Hepatocyte (in vitro differentiated cells): ENCODE measurements at regions not wholly inside any gene's neighbourhood (a gene's known extent, or its start where the extent isn't known, plus 50 kb on each side); places are given as distances from the start of the nearest gene placed in this dataset.

ENCODE experiments used
- EZH2phosphoT487 ChIP-seq: fragments of 200-600 bp; sonication (generic); IDR thresholded peaks from one replicate; pipeline ENCODE4 v1.6.1; 2018; ENCODE audit warnings: antibody characterized with exemption, mild to moderate bottlenecking, low read depth, moderate library complexity; ENCODE audit not compliant: unreplicated experiment, severe bottlenecking
- TF ChIP-seq, protein P1 (sequence below): fragments of 200-600 bp; sonication (generic); IDR thresholded peaks from 2 replicates; pipeline ENCODE4 v1.5.1; 2016; ENCODE audit warnings: antibody characterized with exemption, mild to moderate bottlenecking; ENCODE audit not compliant: poor library complexity

DNA sequence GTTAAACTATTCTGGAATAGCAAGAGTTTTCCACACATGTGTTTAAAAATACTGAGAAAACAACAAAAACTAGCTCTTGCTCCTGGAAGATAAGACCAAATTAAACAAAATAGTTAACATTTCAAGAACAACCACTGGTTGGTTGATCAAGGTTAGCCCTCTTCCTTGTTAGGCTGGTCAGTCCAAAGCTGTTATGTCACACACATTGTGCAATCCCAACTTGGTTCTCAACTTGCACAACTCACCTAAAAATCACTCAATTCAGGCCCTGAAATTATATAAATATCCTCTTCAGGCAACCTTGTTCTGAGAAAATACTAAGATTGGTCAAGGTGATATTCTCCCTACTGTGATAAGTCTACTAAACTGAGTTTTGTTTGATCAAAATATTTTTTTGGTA, 169.7 kb upstream of the LRP1B start:
- TF ChIP-seq, protein P1, sequence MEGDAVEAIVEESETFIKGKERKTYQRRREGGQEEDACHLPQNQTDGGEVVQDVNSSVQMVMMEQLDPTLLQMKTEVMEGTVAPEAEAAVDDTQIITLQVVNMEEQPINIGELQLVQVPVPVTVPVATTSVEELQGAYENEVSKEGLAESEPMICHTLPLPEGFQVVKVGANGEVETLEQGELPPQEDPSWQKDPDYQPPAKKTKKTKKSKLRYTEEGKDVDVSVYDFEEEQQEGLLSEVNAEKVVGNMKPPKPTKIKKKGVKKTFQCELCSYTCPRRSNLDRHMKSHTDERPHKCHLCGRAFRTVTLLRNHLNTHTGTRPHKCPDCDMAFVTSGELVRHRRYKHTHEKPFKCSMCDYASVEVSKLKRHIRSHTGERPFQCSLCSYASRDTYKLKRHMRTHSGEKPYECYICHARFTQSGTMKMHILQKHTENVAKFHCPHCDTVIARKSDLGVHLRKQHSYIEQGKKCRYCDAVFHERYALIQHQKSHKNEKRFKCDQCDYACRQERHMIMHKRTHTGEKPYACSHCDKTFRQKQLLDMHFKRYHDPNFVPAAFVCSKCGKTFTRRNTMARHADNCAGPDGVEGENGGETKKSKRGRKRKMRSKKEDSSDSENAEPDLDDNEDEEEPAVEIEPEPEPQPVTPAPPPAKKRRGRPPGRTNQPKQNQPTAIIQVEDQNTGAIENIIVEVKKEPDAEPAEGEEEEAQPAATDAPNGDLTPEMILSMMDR, result no peak
- TF ChIP-seq EZH2phosphoT487, result no peak
